Activated CD8-positive, alpha-beta memory T cell treated with anti-CD3 and anti-CD28 coated beads, Interleukin-2, amount 50 U/mL, for 4 hours (primary cell): ENCODE measurements at regions not wholly inside any gene's neighbourhood (a gene's known extent, or its start where the extent isn't known, plus 50 kb on each side); places are given as distances from the start of the nearest gene placed in this dataset.
"Not testable (repeated sequence)": the region's sequence is repeated elsewhere in the genome, so short reads cannot be mapped to it uniquely, and the experiment has no call there.

Experiments used
- DNase-seq: peaks from one replicate; pipeline ENCODE4 v3.0.0-alpha.2; 2020

GRCh38 chr10:3399756-3400155 lies 227.2 kb upstream of the PITRM1 start:
- no peak for DNase-seq

- DNase-seq, result no peak
Measured at GRCh38 chr10:3398825-3399646, 226.5 kb upstream of the PITRM1 start.

GRCh38 chr10:3397846-3398245 lies 225.3 kb upstream of the PITRM1 start:
- no peak for DNase-seq

GRCh38 chr10:3397231-3397630 lies 224.6 kb upstream of the PITRM1 start:
- DNase-seq, result no peak

- DNase-seq, result no peak
Measured at GRCh38 chr10:3396116-3396515, 223.5 kb upstream of the PITRM1 start.

GRCh38 chr10:3395458-3395861 lies 222.9 kb upstream of the PITRM1 start:
- no peak for DNase-seq

- DNase-seq, result no peak
Measured at GRCh38 chr10:3395041-3395440, 222.5 kb upstream of the PITRM1 start.

GRCh38 chr10:3393958-3394357 lies 221.4 kb upstream of the PITRM1 start:
- no peak for DNase-seq

GRCh38 chr10:3391657-3392056 lies 219.1 kb upstream of the PITRM1 start:
- no peak for DNase-seq

- DNase-seq, result no peak
Measured at GRCh38 chr10:3389130-3389529, 216.5 kb upstream of the PITRM1 start.

- no peak for DNase-seq
Measured at GRCh38 chr10:3385487-3385886, 212.9 kb upstream of the PITRM1 start.

GRCh38 chr10:3382092-3382491 lies 209.5 kb upstream of the PITRM1 start:
- DNase-seq, result no peak

- no peak for DNase-seq
Measured at GRCh38 chr10:3380406-3381050, 207.9 kb upstream of the PITRM1 start.

GRCh38 chr10:3376631-3377030 lies 204.0 kb upstream of the PITRM1 start:
- no peak for DNase-seq

- no peak for DNase-seq
Measured at GRCh38 chr10:3375505-3375904, 202.9 kb upstream of the PITRM1 start.

GRCh38 chr10:3374914-3375313 lies 202.3 kb upstream of the PITRM1 start:
- DNase-seq, result no peak

GRCh38 chr10:3373374-3374027 lies 200.9 kb upstream of the PITRM1 start:
- not testable (repeated sequence) for DNase-seq

- no peak for DNase-seq
Measured at GRCh38 chr10:3372281-3372680, 199.7 kb upstream of the PITRM1 start.

- not testable (repeated sequence) for DNase-seq
Measured at GRCh38 chr10:3371624-3372023, 199.0 kb upstream of the PITRM1 start.

GRCh38 chr10:3366735-3367405 lies 194.3 kb upstream of the PITRM1 start:
- DNase-seq, result no peak

GRCh38 chr10:3366043-3366442 lies 193.5 kb upstream of the PITRM1 start:
- DNase-seq, result no peak

GRCh38 chr10:3365630-3366029 lies 193.0 kb upstream of the PITRM1 start:
- no peak for DNase-seq

- DNase-seq, result no peak
Measured at GRCh38 chr10:3364768-3365480, 192.3 kb upstream of the PITRM1 start.
